ENCODE measurements at regions not wholly inside any gene's neighbourhood (a gene's known extent, or its start where the extent isn't known, plus 50 kb on each side); places are given as distances from the start of the nearest gene placed in this dataset.

DNA sequence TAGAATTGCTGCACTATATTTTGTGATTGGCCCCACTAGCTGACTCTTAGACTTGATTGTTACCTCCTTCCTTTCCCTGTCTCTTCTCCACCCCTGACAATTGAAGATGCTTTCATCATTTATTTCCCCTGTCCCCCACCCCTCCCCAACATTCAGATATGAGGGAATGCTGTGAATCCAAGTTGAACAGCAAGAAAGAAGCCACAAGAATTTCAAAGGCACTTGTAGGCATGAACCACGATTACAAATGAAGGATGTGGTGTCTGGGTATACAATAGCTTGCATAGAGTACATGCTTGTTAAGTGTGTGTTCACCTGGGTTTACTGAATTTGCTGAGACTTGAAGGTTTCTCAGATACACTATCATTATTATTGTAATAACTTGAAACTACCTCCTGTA, 78.3 kb upstream of the TRIO start:
- WGBS, 2 donors: 0 to 54% methylated on average over 1 of the region's 1 CpG
- no peaks in the 10 kb centered on the region for H3K36me3 ChIP-seq (ENCODE audit: low read depth, missing control alignments)
- no peaks in the 10 kb centered on the region for H3K4me1 ChIP-seq
- H3K4me3 ChIP-seq: no peak overlapping the region
- H3K27ac ChIP-seq: no peak overlapping the region
- no peaks in the 10 kb centered on the region for H3K9me3 ChIP-seq
- intact Hi-C loops (cut with DNase I; ENCODE audit: low total_unique reads): no loop called here
- no peaks in the 10 kb centered on the region for H3K27me3 ChIP-seq
- TF ChIP-seq, protein P1, sequence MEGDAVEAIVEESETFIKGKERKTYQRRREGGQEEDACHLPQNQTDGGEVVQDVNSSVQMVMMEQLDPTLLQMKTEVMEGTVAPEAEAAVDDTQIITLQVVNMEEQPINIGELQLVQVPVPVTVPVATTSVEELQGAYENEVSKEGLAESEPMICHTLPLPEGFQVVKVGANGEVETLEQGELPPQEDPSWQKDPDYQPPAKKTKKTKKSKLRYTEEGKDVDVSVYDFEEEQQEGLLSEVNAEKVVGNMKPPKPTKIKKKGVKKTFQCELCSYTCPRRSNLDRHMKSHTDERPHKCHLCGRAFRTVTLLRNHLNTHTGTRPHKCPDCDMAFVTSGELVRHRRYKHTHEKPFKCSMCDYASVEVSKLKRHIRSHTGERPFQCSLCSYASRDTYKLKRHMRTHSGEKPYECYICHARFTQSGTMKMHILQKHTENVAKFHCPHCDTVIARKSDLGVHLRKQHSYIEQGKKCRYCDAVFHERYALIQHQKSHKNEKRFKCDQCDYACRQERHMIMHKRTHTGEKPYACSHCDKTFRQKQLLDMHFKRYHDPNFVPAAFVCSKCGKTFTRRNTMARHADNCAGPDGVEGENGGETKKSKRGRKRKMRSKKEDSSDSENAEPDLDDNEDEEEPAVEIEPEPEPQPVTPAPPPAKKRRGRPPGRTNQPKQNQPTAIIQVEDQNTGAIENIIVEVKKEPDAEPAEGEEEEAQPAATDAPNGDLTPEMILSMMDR (IDR thresholded peaks at IDR 0.05): no peak
- TF ChIP-seq POLR2A (IDR thresholded peaks at IDR 0.05): no peak
- DNase-seq: no peak

DNA sequence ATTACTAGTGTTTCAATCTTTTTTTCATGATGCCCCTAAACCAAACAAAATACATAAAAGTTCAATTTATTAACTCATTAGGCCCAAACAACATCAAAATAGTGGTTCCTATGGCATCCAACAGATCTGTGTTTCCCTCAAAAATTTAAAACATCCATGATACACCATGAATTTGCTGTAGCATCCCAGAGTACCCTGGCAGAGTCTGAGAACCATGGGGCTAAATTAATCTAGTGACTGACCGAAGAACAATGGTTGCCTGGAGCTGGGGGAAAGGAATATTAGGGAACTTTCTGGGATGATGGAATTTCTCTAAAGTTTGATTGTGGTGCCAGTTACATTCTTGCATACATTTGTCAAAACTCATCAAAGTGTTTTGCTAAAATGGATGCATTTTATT, 79.5 kb upstream of the TRIO start:
- no peaks in the 10 kb centered on the region for H3K27me3 ChIP-seq
- no peaks in the 10 kb centered on the region for H3K36me3 ChIP-seq (ENCODE audit: low read depth, missing control alignments)
- WGBS, 2 donors: 88 to 92% methylated on average over 1 of the region's 1 CpG
- no peaks in the 10 kb centered on the region for H3K9me3 ChIP-seq
- TF ChIP-seq POLR2A (IDR thresholded peaks at IDR 0.05): no peak
- TF ChIP-seq, protein P1 (IDR thresholded peaks at IDR 0.05): no peak
- no peak for DNase-seq
- no peak overlapping the region for H3K27ac ChIP-seq
- intact Hi-C loops (cut with DNase I; ENCODE audit: low total_unique reads): no loop called here
- no peaks in the 10 kb centered on the region for H3K4me1 ChIP-seq
- H3K4me3 ChIP-seq: no peak overlapping the region

DNA sequence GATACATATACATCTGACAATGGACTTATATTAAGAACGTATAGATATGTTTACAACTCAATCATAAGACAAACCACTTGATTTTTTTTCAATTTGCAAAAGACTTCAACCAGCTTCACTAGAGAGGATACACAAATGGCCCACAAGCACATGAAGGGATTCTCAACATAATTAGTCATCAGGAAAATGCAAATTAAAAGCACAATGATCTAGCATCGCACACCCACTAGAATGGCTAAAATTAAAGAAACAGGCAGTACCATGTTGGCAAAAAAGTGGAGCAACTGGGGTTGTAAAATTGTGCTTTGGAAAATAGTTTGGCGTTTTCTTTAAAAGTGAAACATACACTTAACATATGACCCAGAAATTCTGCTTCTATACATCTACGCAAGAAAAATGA, 80.0 kb upstream of the TRIO start:
- Histone ChIP-seq H3K4me3 (no peak overlapping the region), H3K4me1 (no peaks in the 10 kb centered on the region), H3K27ac (no peak overlapping the region), H3K27me3 (no peaks in the 10 kb centered on the region), H3K9me3 (no peaks in the 10 kb centered on the region), H3K36me3 (ENCODE audit: low read depth, missing control alignments) (no peaks in the 10 kb centered on the region)
- TF ChIP-seq, protein P1 (IDR thresholded peaks at IDR 0.05): no peak
- TF ChIP-seq POLR2A (IDR thresholded peaks at IDR 0.05): no peak
- WGBS, 2 donors: 90 to 95% methylated on average over 4 of the region's 4 CpGs
- intact Hi-C loops (cut with DNase I; ENCODE audit: low total_unique reads): no loop called here
- DNase-seq: no peak

DNA sequence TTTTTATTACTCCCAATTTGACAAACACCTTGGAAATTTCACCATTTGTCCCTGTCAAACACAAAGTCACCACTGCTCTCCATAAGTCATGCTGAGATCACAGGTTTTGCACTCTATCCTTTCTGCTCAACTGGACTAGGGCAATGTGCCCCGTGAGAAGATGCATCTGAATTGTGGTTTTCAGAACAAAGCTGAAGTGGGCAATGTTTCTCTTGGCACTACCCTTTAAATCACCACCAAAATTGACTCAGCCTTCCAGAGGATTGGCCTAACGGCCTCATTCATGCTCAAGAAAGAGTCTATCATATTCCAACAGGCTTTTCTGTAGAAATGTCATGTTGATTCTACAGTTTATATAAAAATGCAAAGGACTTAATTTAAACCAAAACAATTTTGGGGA, 81.0 kb upstream of the TRIO start:
- 73 to 81% methylated on average over 2 of the region's 2 CpGs for WGBS, 2 donors
- no peak overlapping the region for H3K27ac ChIP-seq
- TF ChIP-seq, protein P1 (IDR thresholded peaks at IDR 0.05): no peak
- no peak for TF ChIP-seq POLR2A (IDR thresholded peaks at IDR 0.05)
- no peak overlapping the region for H3K4me3 ChIP-seq
- no peak for DNase-seq
- H3K9me3 ChIP-seq: no peaks in the 10 kb centered on the region
- intact Hi-C loops (cut with DNase I; ENCODE audit: low total_unique reads): no loop called here
- no peaks in the 10 kb centered on the region for H3K36me3 ChIP-seq (ENCODE audit: low read depth, missing control alignments)
- H3K27me3 ChIP-seq: no peaks in the 10 kb centered on the region
- no peaks in the 10 kb centered on the region for H3K4me1 ChIP-seq

DNA sequence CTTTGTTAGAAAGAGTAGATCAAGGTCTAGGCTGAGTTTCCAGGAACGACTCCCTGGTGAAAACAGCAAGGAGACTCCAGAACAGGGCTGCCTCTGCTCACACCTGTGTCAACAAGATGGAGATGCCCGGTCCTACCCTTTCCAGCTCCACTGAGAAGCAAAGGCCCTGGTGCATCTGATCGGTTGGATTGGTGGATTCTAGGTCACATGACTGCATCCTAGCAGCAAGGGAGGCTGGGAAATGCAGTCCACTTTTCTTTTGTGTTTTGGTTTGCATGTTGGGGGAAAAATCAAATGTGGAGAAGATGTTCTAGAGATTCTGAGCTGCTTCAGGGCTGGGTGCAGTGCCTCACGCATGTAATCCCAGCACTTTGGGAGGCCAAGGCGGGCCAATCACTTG, 82.0 kb upstream of the TRIO start:
- H3K4me1 ChIP-seq: no peaks in the 10 kb centered on the region
- WGBS, 2 donors: 77 to 87% methylated on average over 5 of the region's 5 CpGs

More for the DNA sequence above, 82.0 kb upstream of the TRIO start:
- no peak overlapping the region for H3K27ac ChIP-seq
- no peaks in the 10 kb centered on the region for H3K27me3 ChIP-seq
- no peaks in the 10 kb centered on the region for H3K36me3 ChIP-seq (ENCODE audit: low read depth, missing control alignments)
- intact Hi-C loops (cut with DNase I; ENCODE audit: low total_unique reads): no loop called here
- no peaks in the 10 kb centered on the region for H3K9me3 ChIP-seq
- no peak overlapping the region for H3K4me3 ChIP-seq
- TF ChIP-seq, protein P1 (IDR thresholded peaks at IDR 0.05): no peak
- TF ChIP-seq POLR2A (IDR thresholded peaks at IDR 0.05): no peak
- DNase-seq: peak; percentile 56

Data from testis (tissue), 2 donors.